Fibroblast of upper back skin (primary cell): ENCODE measurements at regions not wholly inside any gene's neighbourhood (a gene's known extent, or its start where the extent isn't known, plus 50 kb on each side); places are given as distances from the start of the nearest gene placed in this dataset.
A peak's percentile ranks its signal among the peaks of the same experiment; 100 is the strongest.

Experiments
- DNase-seq: peaks from one replicate; pipeline ENCODE4 v3.0.0-alpha.2; 2013

DNA sequence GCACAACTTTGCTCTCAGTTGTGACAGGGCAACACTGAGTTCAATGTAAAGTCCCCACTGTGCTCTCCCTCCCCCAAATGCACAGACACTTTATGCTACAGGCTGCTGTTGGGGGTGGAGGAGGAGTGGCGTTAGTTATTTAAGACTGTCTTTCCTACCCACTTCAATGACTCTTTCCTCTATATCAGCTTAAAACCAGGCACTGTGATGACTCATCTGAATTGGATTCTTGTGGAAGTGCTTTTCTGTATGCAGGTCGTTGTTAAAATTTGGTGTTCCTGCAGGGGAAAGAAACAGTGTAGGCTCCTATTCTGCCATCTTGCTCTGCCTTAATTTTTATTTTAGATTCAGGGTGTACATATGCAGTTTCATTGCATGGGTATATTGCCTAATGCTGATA, 1157.2 kb upstream of the ADGRL3 start:
- DNase-seq, result no peak

- DNase-seq, result no peak
Observed at GRCh38 chr4:60078984-60079383, 1121.1 kb upstream of the ADGRL3 start.

DNA sequence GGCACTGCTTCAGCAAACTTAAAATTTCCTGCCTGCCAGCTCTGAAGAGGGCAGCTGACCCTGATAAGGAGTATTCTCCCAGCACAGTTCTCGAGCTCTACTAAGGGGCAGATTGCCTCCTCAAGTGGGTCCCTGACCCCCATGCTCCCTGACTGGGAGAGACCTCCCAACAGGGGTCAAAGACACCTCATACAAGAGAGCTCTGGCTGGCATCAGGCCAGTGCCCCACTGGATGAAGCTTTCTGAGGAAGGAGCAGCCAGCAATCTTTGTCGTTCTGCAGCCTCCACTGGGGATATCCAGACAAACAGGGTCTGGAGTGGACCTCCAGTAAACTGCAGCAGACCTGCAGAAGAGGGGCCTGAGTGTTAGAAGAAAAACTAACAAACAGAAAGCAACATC, 1118.3 kb upstream of the ADGRL3 start:
- DNase-seq, result no peak

DNA sequence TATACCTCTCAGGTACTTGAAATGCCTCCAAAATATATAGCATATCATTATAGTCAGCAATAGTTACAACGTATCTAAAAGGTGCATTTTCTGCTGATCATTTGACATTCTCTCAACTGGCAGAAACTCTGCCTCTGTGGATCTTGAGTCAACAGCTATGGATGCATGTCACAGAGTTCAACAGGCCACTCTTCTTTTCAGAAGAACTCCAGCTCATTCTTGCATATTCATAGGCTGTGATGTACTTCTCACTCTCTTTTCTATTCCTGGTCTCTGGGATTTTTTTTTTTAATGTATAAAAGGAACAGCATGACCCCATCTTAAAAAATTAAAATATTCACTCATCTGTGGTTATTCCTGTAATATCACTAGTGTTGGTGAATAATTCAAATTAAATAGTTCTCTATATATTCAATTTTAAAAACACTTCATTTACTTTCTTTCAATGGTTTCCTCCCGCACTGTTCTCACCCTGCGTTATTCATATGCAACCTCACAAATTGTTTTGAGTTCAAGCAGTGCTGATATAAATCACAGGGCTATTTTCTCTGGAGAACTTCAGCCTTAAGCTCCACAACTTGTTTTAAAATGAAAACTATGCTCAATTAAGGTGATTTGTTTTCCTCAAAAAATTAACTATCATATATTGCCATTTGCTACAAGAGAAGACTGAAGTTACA, 1111.2 kb upstream of the ADGRL3 start:
- DNase-seq, result no peak

- no peak for DNase-seq
Observed at GRCh38 chr4:60089546-60090273, 1110.4 kb upstream of the ADGRL3 start.

GRCh38 chr4:60096676-60097075, 1103.5 kb upstream of the ADGRL3 start:
- DNase-seq, result no peak

GRCh38 chr4:60116592-60116991, 1083.5 kb upstream of the ADGRL3 start:
- no peak for DNase-seq

DNA sequence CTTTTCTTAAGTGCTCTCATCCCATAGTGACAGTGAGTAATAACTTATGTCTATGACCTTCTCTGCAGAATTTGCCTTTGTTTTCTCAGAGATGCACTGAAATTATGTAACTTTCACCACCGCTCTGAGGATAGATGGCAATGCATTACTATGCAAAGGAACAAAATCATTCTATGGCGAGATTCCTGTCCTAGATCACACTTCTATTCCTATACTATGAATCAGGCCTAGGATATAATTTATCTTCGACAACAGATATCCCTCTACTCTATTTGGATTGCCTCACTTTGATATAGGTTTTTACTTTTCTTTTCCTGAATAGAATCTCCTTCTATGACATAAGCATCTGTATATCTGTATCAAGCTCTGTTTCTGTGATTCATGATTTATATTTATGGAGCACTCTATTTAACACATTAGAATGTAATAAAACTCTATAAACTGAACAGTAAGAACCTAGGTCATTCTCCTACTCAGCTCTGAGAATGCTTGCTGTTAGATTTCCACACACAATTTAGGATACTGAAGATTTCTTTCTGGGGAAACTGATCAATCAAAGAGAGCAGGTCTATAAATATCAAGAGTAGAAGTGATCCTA, 1082.3 kb upstream of the ADGRL3 start:
- no peak for DNase-seq

- DNase-seq, result no peak
Observed at GRCh38 chr4:60122820-60123219, 1077.3 kb upstream of the ADGRL3 start.

DNA sequence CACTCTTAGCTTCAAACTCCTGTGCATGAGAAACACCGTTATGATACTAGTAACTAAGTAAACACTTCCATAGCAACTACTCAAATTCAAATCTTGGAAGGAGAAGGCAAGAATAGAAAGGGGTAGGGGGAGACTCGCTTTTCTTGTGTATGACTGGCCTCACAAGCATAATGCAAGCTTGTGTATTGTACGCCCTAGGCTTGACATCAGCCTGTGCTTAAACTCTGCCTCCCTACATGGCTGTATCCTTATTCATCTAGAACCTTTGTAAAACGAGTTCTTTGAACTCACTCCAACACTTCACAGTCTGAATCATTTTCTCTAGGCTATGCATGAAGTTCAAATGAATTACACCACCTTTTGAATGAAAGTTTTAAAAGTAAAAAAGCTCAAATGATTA, 1071.2 kb upstream of the ADGRL3 start:
- DNase-seq, result peak; percentile 14

GRCh38 chr4:60129740-60130139, 1070.4 kb upstream of the ADGRL3 start:
- peak; percentile 43 for DNase-seq

DNA sequence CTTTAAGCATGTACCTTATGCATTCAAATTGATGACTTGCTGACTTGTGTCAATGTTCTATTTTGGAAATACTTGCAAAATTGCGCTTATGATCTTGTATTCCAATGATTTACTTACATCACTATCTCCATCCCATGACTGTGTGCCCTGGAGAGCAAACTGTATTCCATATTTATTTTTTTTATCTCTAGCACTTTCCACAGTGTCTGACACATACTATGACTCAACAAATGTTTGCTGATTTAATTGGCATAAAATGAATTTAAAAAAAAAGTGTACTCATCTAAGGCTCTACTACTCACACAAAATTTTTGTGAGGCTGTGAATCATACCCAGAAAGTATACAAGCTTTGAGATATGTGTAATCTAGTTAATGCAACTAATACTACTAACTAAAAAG, 1066.8 kb upstream of the ADGRL3 start:
- DNase-seq, result peak; percentile 25

DNA sequence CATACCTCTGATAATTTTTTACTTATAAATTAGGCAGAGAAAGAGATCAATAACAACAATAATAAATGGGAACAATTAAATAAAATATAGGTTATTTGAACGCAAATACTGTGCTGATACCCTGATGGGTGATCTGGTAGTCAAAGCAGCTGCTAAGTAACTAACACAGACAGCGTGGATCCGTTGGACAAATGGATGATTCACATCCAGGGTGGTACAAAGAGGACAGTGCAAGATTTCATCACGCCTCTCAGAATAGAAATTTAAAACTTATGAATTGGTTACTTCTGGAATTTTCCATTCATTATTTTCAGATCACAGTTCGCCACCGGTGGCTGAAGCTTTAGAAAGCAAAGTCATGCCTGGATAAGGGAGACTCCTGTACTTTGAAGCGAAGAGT, 1066.0 kb upstream of the ADGRL3 start:
- DNase-seq, result peak; percentile 5

DNA sequence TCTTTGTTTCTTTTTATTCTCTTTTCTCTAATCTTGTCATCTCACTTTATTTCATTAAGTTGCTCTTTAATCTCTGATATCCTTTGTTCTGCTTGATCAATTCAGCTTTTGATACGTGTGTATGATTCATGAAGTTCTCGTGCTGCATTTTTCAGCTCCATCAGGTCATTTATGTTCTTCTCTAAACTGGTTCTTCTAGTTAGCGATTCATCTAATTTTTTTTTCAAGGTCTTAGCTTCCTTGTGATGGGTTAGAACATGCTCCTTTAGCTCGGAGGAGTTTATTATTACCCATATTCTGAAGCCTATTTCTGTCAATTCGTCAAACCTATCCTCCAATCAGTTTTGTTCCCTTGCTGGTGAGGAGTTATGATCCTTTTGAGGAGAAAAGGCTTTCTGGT, 1045.0 kb upstream of the ADGRL3 start:
- no peak for DNase-seq

GRCh38 chr4:60173103-60173502, 1027.0 kb upstream of the ADGRL3 start:
- no peak for DNase-seq

DNA sequence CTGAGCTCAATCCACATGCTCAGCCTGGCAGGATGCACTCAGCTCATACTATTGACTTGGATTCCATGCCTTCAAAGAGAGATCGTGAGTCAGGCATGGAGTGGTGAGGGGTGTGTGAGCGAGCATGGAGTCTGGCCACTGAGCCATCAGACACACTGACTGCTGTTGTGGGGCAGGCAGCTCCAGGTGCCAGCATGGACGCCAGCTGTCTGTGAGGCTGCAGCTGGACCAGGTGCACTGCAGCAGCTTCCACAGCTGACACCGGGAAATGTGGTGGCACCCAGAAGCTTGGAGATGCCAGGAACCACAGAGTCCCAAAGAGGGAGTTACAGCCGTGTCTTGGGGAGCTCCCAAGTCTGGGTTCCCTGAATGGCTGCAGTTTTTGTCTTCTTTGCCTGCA, 1026.4 kb upstream of the ADGRL3 start:
- DNase-seq, result no peak

GRCh38 chr4:60175241-60175640, 1024.9 kb upstream of the ADGRL3 start:
- no peak for DNase-seq

DNA sequence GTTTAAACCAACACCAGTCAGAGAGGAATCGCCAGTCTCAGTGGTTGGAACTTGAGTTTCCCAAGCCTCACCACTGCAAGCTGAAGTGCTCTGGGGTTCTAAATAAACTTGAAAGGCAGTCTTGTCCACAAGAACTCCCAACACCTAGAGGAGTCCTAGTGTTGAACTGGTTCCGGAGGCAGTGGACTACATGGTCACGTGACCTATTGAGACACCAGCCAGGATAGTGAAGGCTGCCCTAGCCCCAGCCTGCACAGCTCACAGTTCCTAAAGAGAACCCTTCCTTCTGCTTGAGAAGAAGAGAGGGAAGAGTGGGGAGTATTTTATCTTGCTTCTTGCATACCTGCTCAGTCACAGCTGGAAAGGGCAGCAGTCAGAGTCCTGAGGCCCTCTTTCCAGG, 1012.7 kb upstream of the ADGRL3 start:
- DNase-seq, result no peak

- no peak for DNase-seq
Observed at GRCh38 chr4:60189286-60189685, 1010.8 kb upstream of the ADGRL3 start.

DNA sequence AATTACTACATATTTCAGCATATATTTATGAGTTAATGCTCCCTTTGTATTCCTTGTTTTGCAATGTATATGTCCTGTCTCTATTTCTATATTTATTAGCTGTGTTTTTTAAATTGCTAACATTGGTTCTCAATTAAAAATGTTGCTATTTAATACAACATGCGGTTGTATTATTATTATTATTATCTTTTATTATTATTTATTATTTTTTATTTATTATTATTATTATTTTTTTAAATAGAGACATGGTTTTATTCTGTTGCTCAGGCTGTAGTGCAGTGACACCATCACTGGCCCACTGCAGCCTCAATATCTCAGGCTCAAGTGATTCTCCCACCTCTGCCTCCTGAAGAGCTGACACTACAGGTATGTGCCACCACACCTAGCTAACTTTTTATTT, 1005.9 kb upstream of the ADGRL3 start:
- no peak for DNase-seq

DNA sequence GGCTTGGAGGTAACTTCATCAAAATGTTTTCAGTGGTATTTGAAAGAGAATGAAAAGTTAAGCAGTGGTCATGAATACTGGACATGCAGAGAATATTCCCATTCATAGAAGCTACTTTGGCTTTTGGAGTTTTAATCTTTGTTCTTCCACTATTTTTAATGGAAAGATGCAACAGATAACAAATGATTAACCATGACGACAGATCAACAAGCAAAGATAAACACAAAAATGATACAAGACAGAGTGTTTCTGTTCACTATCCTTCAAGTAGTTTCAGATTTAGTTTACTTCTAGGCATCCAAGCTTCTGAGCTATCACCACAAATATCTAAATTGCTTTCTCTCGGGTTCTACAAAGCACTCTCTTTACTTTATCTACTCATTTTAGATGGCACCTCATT, 1004.9 kb upstream of the ADGRL3 start:
- no peak for DNase-seq

- DNase-seq, result peak; percentile 52
Observed at GRCh38 chr4:60201052-60201673, 999.0 kb upstream of the ADGRL3 start.

GRCh38 chr4:60209588-60209987, 990.5 kb upstream of the ADGRL3 start:
- no peak for DNase-seq

- DNase-seq, result no peak
Observed at GRCh38 chr4:60215906-60216305, 984.2 kb upstream of the ADGRL3 start.
